GM19397 (cell line): ENCODE measurements at regions not wholly inside any gene's neighbourhood (a gene's known extent, or its start where the extent isn't known, plus 50 kb on each side); places are given as distances from the start of the nearest gene placed in this dataset.

Experiments
- ATAC-seq: cut with Tn5 transposase; IDR thresholded peaks from one replicate; pipeline ENCODE4 v1.9.1; 2021; ENCODE audit warnings: mild to moderate bottlenecking, moderate library complexity; ENCODE audit not compliant: unreplicated experiment

DNA sequence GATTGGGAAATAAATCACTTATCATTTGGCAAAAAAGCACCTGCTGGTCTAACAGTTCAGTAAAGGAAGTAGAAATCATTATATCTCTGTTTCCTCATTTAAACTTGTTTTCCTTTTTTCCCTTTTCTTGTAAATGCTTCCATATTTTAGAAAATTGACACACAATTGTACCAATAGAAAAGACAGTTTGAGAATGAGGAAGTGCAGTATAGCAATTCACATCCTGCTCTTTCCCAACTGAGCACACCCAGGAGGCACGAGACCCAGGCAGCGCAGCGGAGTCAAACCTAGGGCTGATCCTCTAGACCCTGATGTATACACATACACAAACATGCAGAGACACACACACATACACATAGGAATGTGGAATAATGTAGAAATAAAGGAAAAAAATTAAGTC is 74.8 kb upstream of the PACRGL start:
- no peak for ATAC-seq

DNA sequence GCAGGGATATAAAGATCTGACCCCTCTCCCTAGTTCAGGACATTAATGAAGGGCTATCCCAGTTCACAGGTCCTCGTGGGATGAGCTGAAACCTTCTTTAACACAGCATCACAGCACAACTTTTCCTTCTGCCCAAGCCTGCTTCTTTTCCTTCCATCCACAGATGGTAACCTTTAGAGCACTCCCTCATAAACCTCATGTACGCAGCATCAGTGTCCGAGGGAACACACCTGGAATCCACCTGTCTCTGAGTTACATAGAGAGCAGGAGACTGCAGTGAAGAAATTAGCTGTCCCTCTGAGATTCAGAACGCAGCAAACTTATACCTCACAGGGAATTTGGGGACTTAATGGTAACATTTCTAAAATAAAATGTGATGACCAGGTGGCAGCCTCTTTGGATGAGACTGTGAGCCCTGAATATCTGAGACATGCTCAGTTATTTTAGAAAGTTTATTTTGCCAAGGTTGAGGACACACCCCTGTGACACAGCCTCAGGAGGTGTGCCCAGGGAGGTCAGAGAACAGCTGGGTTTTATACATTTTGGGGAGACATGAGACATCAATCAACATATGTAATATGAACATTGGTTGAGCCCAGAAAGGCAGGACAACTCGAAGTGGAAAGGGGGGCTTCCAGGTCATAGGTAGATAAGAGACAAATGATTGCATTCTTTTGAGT is 73.8 kb upstream of the PACRGL start:
- ATAC-seq, result no peak

DNA sequence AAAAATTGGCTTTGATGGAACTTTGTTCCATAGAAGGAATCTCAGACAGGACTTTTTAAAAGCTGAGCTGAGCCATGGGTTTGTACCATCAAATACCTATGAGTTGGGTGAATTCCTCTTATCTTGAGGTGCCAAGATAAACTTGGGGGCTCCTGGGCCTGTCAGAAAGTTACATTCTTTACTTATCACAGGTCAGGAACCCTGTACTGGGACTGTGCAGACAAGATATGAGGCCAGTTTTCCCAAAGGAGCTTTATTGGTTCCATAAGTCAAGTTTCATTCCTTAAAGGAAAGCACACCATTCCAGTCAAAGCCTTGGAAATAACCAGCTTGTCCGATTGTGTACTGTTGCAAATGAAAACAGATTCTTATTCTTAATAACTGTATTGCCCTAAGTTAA is 72.4 kb upstream of the PACRGL start:
- ATAC-seq, result no peak

DNA sequence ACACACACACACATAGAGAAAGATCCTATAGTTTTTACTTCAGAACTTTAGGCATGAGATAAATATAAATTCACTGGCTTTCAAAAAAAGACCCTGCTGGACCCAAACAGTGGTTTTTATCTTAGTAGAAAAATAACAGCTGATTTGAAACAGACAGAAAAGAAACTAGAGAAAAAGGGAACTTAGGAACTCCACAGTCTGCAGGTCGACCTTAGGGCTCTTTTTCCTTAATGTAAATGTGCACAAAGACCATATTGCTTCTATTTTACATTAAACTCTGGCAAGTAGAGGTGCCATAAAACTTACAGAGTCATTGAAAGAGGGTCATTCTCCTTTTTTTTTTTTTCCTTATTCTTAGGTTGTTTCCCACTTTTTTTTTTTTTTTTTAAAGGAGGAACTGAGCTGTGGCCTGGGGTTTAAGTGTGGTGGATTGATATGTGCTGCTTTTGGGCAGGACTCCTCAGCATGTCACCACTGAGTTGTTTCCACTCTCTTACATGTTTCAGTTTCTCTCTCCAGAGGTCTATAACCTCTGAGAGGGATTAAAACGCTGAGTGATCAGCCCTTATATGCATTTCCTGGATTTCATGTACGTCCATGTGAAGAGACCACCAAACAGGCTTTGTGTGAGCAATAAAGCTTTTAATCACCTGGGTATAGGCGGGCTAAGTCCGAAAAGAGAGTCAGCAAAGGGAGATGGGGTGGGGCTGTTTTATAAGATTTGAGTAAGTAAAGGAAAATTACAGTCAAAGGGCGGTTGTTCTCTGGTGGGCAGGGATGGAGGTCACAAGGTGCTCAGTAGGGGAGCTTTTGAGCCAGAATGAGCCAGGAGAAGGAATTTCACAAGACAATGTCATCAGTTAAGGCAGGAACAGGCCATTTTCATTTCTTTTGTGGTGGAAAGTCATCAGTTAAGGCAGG is 70.8 kb upstream of the PACRGL start:
- ATAC-seq, result no peak

DNA sequence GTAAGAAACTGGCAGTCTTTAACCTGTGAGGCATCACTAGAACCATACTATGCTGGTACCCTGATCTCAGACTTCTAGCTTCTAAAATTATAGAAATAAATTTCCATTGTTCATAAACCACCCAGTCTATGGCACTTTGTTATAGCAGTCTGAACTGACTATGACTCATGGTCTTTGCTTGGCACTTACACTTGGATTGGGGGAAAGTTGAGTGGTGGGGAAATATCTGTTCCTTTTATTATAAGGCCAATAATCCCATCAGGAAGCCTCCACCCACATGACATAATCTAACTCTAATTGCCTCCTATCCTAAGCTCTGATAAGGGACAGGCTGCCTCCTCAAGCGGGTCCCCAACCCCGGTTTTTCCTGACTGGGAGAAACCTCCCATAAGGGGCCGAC is 61.4 kb upstream of the PACRGL start:
- ATAC-seq, result no peak

- ATAC-seq, result no peak
These were observed 60.9 kb upstream of the PACRGL start for GRCh38 chr4:20639346-20639745.

- no peak for ATAC-seq
These were observed 59.3 kb upstream of the PACRGL start for GRCh38 chr4:20640989-20641388.

GRCh38 chr4:20641976-20642375 is 58.3 kb upstream of the PACRGL start:
- ATAC-seq, result no peak

DNA sequence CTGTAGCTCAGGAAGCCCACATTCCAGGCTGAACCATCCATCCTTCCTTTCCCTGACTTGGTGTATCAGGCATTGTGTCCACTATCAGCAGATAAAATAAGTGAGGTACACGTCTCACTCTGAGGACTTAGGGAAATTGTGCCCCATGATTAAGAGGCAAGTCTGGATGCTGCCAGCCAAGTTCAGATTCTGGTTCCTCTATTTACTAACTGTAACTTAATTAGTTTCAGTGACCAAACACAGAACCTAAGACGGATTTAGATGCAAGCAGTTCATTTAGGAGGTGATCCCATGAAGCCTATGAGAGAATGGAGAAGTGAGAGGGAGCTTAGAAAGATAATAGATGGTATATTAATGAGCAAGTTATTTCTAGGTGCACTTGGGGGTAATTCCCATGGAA is 56.6 kb upstream of the PACRGL start:
- no peak for ATAC-seq

DNA sequence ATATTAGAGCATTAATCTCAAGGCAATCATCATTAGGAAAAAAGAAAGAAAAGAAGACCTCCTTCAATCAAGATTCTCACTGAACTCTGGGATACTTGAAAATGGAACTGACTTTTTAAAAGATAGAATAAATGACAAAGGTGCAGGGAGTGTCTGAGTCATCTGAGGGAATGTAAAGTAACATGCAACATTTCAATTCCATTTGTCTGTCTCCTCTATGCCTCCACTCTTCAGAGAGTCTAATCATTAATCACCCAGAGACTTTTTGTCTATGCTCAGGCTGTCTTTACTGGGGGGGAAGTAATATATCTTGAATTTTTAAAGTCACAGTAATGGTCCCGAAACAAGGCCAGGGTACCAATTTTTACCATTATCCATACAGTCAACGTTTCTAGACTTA is 55.0 kb upstream of the PACRGL start:
- ATAC-seq, result no peak

- ATAC-seq, result no peak
These were observed 54.0 kb upstream of the PACRGL start for GRCh38 chr4:20646287-20646686.
